ENCODE measurements at regions not wholly inside any gene's neighbourhood (a gene's known extent, or its start where the extent isn't known, plus 50 kb on each side); places are given as distances from the start of the nearest gene placed in this dataset.
A peak's percentile ranks its signal among the peaks of the same experiment; 100 is the strongest.

- Histone ChIP-seq H3K27ac (no peak overlapping the region), H3K27me3 (no peaks in the 10 kb centered on the region), H3K4me1 (peaks cover 0 to 16% (median 0%) of the 10 kb centered on the region in 3 donors), H3K4me3 (no peak overlapping the region), H3K36me3 (no peaks in the 10 kb centered on the region), H3K9me3 (no peaks in the 10 kb centered on the region)
- TF ChIP-seq POLR2AphosphoS5 (IDR thresholded peaks at IDR 0.05) (no peak), POLR2A (IDR thresholded peaks at IDR 0.05) (no peak), EP300 (IDR thresholded peaks at IDR 0.05) (no peak)
- TF ChIP-seq, protein P1, sequence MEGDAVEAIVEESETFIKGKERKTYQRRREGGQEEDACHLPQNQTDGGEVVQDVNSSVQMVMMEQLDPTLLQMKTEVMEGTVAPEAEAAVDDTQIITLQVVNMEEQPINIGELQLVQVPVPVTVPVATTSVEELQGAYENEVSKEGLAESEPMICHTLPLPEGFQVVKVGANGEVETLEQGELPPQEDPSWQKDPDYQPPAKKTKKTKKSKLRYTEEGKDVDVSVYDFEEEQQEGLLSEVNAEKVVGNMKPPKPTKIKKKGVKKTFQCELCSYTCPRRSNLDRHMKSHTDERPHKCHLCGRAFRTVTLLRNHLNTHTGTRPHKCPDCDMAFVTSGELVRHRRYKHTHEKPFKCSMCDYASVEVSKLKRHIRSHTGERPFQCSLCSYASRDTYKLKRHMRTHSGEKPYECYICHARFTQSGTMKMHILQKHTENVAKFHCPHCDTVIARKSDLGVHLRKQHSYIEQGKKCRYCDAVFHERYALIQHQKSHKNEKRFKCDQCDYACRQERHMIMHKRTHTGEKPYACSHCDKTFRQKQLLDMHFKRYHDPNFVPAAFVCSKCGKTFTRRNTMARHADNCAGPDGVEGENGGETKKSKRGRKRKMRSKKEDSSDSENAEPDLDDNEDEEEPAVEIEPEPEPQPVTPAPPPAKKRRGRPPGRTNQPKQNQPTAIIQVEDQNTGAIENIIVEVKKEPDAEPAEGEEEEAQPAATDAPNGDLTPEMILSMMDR (IDR thresholded peaks at IDR 0.05), result no peak
- ATAC-seq, result no peak
Measured at GRCh38 chr6:145147559-145147958, 587.8 kb downstream of the EPM2A start.

- peak; percentile 49 for ATAC-seq
- Histone ChIP-seq H3K4me3 (no peak overlapping the region), H3K4me1 (peaks cover 0 to 16% (median 0%) of the 10 kb centered on the region in 3 donors), H3K36me3 (no peaks in the 10 kb centered on the region), H3K27me3 (no peaks in the 10 kb centered on the region), H3K9me3 (no peaks in the 10 kb centered on the region), H3K27ac (no peak overlapping the region)
- WGBS, 2 donors (ENCODE audit: low coverage in 1 of 2), result 31 to 48% methylated on average over 3 of the region's 3 CpGs
- TF ChIP-seq EP300 (IDR thresholded peaks at IDR 0.05) (no peak), POLR2A (IDR thresholded peaks at IDR 0.05) (no peak), POLR2AphosphoS5 (IDR thresholded peaks at IDR 0.05) (no peak)
- TF ChIP-seq, protein P1 (IDR thresholded peaks at IDR 0.05), result no peak
Measured at GRCh38 chr6:145147981-145148749, 587.2 kb downstream of the EPM2A start.

DNA sequence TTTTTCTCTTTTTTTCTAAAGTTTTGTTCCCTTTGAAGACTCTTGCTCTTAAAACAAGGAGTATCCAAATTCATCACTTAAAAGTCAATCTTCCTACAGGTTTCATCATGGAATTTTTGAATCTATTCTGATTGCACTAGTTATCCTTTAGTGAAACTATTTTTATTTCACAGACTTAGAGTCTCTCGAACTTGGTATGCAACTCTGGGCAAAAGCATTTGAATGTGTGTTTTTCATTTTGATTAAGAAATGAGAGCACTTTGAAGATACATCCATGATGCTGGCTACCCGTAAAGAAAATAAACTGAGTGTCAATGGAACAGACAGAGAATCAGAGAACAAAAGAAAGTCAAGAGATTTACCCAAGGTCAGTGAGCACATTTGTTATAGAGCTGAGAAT is 586.5 kb downstream of the EPM2A start:
- Histone ChIP-seq H3K4me1 (peaks cover 0 to 16% (median 0%) of the 10 kb centered on the region in 3 donors), H3K36me3 (no peaks in the 10 kb centered on the region), H3K27ac (no peak overlapping the region), H3K27me3 (no peaks in the 10 kb centered on the region), H3K9me3 (no peaks in the 10 kb centered on the region), H3K4me3 (no peak overlapping the region)
- TF ChIP-seq POLR2AphosphoS5 (IDR thresholded peaks at IDR 0.05) (no peak), EP300 (IDR thresholded peaks at IDR 0.05) (no peak), POLR2A (IDR thresholded peaks at IDR 0.05) (no peak)
- TF ChIP-seq, protein P1 (IDR thresholded peaks at IDR 0.05), result no peak
- WGBS, 2 donors (ENCODE audit: low coverage in 1 of 2), result 17 to 20% methylated on average over 2 of the region's 2 CpGs
- ATAC-seq, result no peak

GRCh38 chr6:145151624-145152023 is 583.7 kb downstream of the EPM2A start:
- Histone ChIP-seq H3K9me3 (no peaks in the 10 kb centered on the region), H3K27me3 (no peaks in the 10 kb centered on the region), H3K4me1 (peaks cover 0 to 16% (median 0%) of the 10 kb centered on the region in 3 donors), H3K36me3 (no peaks in the 10 kb centered on the region), H3K27ac (no peak overlapping the region), H3K4me3 (no peak overlapping the region)
- 76 to 89% methylated on average over 2 to 3 of the region's 3 CpGs for WGBS, 2 donors (ENCODE audit: low coverage in 1 of 2)
- no peak for ATAC-seq
- no peak for TF ChIP-seq POLR2AphosphoS5 (IDR thresholded peaks at IDR 0.05)
- TF ChIP-seq EP300 (IDR thresholded peaks at IDR 0.05), result no peak
- TF ChIP-seq POLR2A (IDR thresholded peaks at IDR 0.05), result no peak
- TF ChIP-seq, protein P1 (IDR thresholded peaks at IDR 0.05), result no peak

- H3K4me1 ChIP-seq, result peaks cover 0 to 16% (median 0%) of the 10 kb centered on the region in 3 donors
- no peak overlapping the region for H3K27ac ChIP-seq
- 85 to 92% methylated on average over 2 to 6 of the region's 6 CpGs for WGBS, 2 donors (ENCODE audit: low coverage in 1 of 2)
- no peak for ATAC-seq
- H3K9me3 ChIP-seq, result peaks cover 0 to 2% (median 0%) of the 10 kb centered on the region in 3 donors
- no peaks in the 10 kb centered on the region for H3K27me3 ChIP-seq
- no peaks in the 10 kb centered on the region for H3K36me3 ChIP-seq
- no peak overlapping the region for H3K4me3 ChIP-seq
- TF ChIP-seq, protein P1 (IDR thresholded peaks at IDR 0.05), result no peak
- TF ChIP-seq EP300 (IDR thresholded peaks at IDR 0.05) (no peak), POLR2A (IDR thresholded peaks at IDR 0.05) (no peak), POLR2AphosphoS5 (IDR thresholded peaks at IDR 0.05) (no peak)
Measured at GRCh38 chr6:145153495-145153894, 581.8 kb downstream of the EPM2A start.

Data from gastroesophageal sphincter (tissue), 4 donors.